MCF 10A (cell line): ENCODE measurements at regions not wholly inside any gene's neighbourhood (a gene's known extent, or its start where the extent isn't known, plus 50 kb on each side); places are given as distances from the start of the nearest gene placed in this dataset.

Source experiments
- BruUV-seq: library from RNA; stranded (reverse); fragments of 400-500 nt; replicated peaks from 2 replicates; lab custom pipeline; 2021; lab: Mats Ljungman, UMichigan
- CTCF ChIA-PET: fragments of 300-600 bp; sonication (Branson Sonifier 250); formaldehyde crosslinking; extraction: SDS; loops from one replicate; lab custom pipeline; 2021; ENCODE audit warnings: antibody characterized with exemption, inconsistent platforms; lab: Yijun Ruan, JAX
- POLR2A ChIA-PET: fragments of 300-600, 350-650 bp; sonication (Branson Sonifier 250); formaldehyde crosslinking; extraction: SDS; loops from one replicate; lab custom pipeline; 2020; ENCODE audit warnings: antibody characterized with exemption, inconsistent platforms; lab: Yijun Ruan, JAX
- DNase-seq: peaks from one replicate; pipeline ENCODE4 v3.0.0-alpha.2; 2018; ENCODE audit not compliant: unreplicated experiment
- H3K27ac Mint-ChIP-seq: one replicate; pipeline ENCODE4 v1.8.0; 2022; ENCODE audit warnings: mild to moderate bottlenecking, low read depth, mixed read lengths; ENCODE audit not compliant: unreplicated experiment
- H3K27me3 Mint-ChIP-seq: one replicate; pipeline ENCODE4 v1.8.0; 2022; ENCODE audit warnings: mixed read lengths; ENCODE audit not compliant: insufficient read depth, unreplicated experiment
- H3K36me3 Mint-ChIP-seq: one replicate; pipeline ENCODE4 v1.8.0; 2022; ENCODE audit warnings: mild to moderate bottlenecking, moderate library complexity, mixed read lengths; ENCODE audit not compliant: insufficient read depth, unreplicated experiment
- H3K4me1 Mint-ChIP-seq: one replicate; pipeline ENCODE4 v1.8.0; 2022; ENCODE audit warnings: mixed read lengths; ENCODE audit not compliant: insufficient read depth, unreplicated experiment
- H3K4me3 Mint-ChIP-seq: one replicate; pipeline ENCODE4 v1.8.0; 2022; ENCODE audit warnings: mild to moderate bottlenecking, moderate library complexity, mixed read lengths; ENCODE audit not compliant: unreplicated experiment
- H3K9me3 Mint-ChIP-seq: one replicate; pipeline ENCODE4 v1.8.0; 2022; ENCODE audit warnings: mixed read lengths; ENCODE audit not compliant: unreplicated experiment
- CTCF ChIP-seq: fragments of 200-600 bp; IDR thresholded peaks from one replicate; pipeline ENCODE4 v1.8.0; 2022; ENCODE audit warnings: antibody characterized with exemption, mild to moderate bottlenecking; ENCODE audit not compliant: unreplicated experiment
- intact Hi-C: fragments of 100-400 bp; cut with micrococcal nuclease; formaldehyde crosslinking; loops from 2 replicates; pipeline ENCODE4 v1.14.1; 2022

- no TSS peak for BruUV-seq
- no peaks in the 10 kb centered on the region for H3K27me3 Mint-ChIP-seq
- intact Hi-C loops = no loop called here
- CTCF ChIA-PET = interaction anchor here (0.6 kb wide), 1 partner anchor 149 kb away, joined by 3 read pairs; no protein-coding TSS in a partner anchor
- peak overlapping the region; percentile 72 for H3K27ac Mint-ChIP-seq
- H3K4me3 Mint-ChIP-seq = no peak overlapping the region
- H3K9me3 Mint-ChIP-seq = no peaks in the 10 kb centered on the region
- no peaks in the 10 kb centered on the region for H3K36me3 Mint-ChIP-seq
- peaks cover 14% of the 10 kb centered on the region for H3K4me1 Mint-ChIP-seq
- DNase-seq = no peak
- POLR2A ChIA-PET = interaction anchor here (0.9 kb wide), 1 partner anchor 31 kb away, joined by 3 read pairs; no protein-coding TSS in a partner anchor
- TF ChIP-seq CTCF = no peak
Measured at GRCh38 chr2:67625690-67626475, 228.8 kb downstream of the ETAA1 start.

GRCh38 chr2:67626656-67627055 lies 229.5 kb downstream of the ETAA1 start:
- no TSS peak for BruUV-seq
- intact Hi-C loops = no loop called here
- ChIA-PET CTCF (interaction anchor here (0.6 kb wide), 2 partner anchors 66 to 149 kb away, joined by 3 read pairs; no protein-coding TSS in a partner anchor), POLR2A (no interaction called here)
- H3K4me3 Mint-ChIP-seq = no peak overlapping the region
- no peaks in the 10 kb centered on the region for H3K27me3 Mint-ChIP-seq
- peaks cover 14% of the 10 kb centered on the region for H3K4me1 Mint-ChIP-seq
- TF ChIP-seq CTCF = no peak
- no peaks in the 10 kb centered on the region for H3K36me3 Mint-ChIP-seq
- DNase-seq = no peak
- H3K9me3 Mint-ChIP-seq = no peaks in the 10 kb centered on the region
- no peak overlapping the region for H3K27ac Mint-ChIP-seq

GRCh38 chr2:67627456-67628207 lies 230.5 kb downstream of the ETAA1 start:
- Mint-ChIP-seq H3K27ac (no peak overlapping the region), H3K4me3 (no peak overlapping the region), H3K36me3 (no peaks in the 10 kb centered on the region), H3K27me3 (no peaks in the 10 kb centered on the region), H3K9me3 (no peaks in the 10 kb centered on the region), H3K4me1 (peaks cover 14% of the 10 kb centered on the region)
- CTCF ChIA-PET = no interaction called here
- no TSS peak for BruUV-seq
- POLR2A ChIA-PET = no interaction called here
- DNase-seq = no peak
- intact Hi-C loops = no loop called here
- no peak for TF ChIP-seq CTCF

GRCh38 chr2:67628892-67629291 lies 231.8 kb downstream of the ETAA1 start:
- intact Hi-C loops = no loop called here
- peaks cover 14% of the 10 kb centered on the region for H3K4me1 Mint-ChIP-seq
- ChIA-PET CTCF (no interaction called here), POLR2A (interaction anchor here (0.5 kb wide), 1 partner anchor 208 kb away, joined by 3 read pairs; no protein-coding TSS in a partner anchor)
- H3K27me3 Mint-ChIP-seq = no peaks in the 10 kb centered on the region
- no peaks in the 10 kb centered on the region for H3K9me3 Mint-ChIP-seq
- no peak for DNase-seq
- no peak overlapping the region for H3K4me3 Mint-ChIP-seq
- TF ChIP-seq CTCF = no peak
- H3K27ac Mint-ChIP-seq = no peak overlapping the region
- no peaks in the 10 kb centered on the region for H3K36me3 Mint-ChIP-seq
- BruUV-seq = no TSS peak
